ENCODE measurements at regions not wholly inside any gene's neighbourhood (a gene's known extent, or its start where the extent isn't known, plus 50 kb on each side); places are given as distances from the start of the nearest gene placed in this dataset.

- Mint-ChIP-seq H3K9me3 (peaks cover 18% of the 10 kb centered on the region), H3K27ac (no peak overlapping the region), H3K36me3 (ENCODE audit: low read depth) (peaks cover 3% of the 10 kb centered on the region), H3K4me1 (no peaks in the 10 kb centered on the region), H3K4me3 (no peak overlapping the region), H3K27me3 (no peaks in the 10 kb centered on the region)
- ChIA-PET CTCF (no interaction called here), POLR2A (no interaction called here)
- no peak for DNase-seq
Measured at GRCh38 chr22:48838376-48838775, 989.3 kb downstream of the BRD1 start.

- no peak overlapping the region for H3K27ac Mint-ChIP-seq
- peaks cover 3% of the 10 kb centered on the region for H3K36me3 Mint-ChIP-seq (ENCODE audit: low read depth)
- POLR2A ChIA-PET: no interaction called here
- H3K9me3 Mint-ChIP-seq: peaks cover 22% of the 10 kb centered on the region
- no peak for DNase-seq
- CTCF ChIA-PET: no interaction called here
- H3K4me3 Mint-ChIP-seq: no peak overlapping the region
- no peaks in the 10 kb centered on the region for H3K27me3 Mint-ChIP-seq
- H3K4me1 Mint-ChIP-seq: no peaks in the 10 kb centered on the region
Measured at GRCh38 chr22:48837341-48837935, 990.2 kb downstream of the BRD1 start.

- ChIA-PET CTCF (no interaction called here), POLR2A (no interaction called here)
- no peaks in the 10 kb centered on the region for H3K4me1 Mint-ChIP-seq
- H3K4me3 Mint-ChIP-seq: no peak overlapping the region
- peaks cover 22% of the 10 kb centered on the region for H3K9me3 Mint-ChIP-seq
- no peak for DNase-seq
- no peaks in the 10 kb centered on the region for H3K27me3 Mint-ChIP-seq
- H3K36me3 Mint-ChIP-seq (ENCODE audit: low read depth): peaks cover 3% of the 10 kb centered on the region
- H3K27ac Mint-ChIP-seq: no peak overlapping the region
Measured at GRCh38 chr22:48836673-48837340, 990.9 kb downstream of the BRD1 start.

- peaks cover 3% of the 10 kb centered on the region for H3K36me3 Mint-ChIP-seq (ENCODE audit: low read depth)
- ChIA-PET CTCF (no interaction called here), POLR2A (no interaction called here)
- H3K4me3 Mint-ChIP-seq: no peak overlapping the region
- no peaks in the 10 kb centered on the region for H3K27me3 Mint-ChIP-seq
- H3K27ac Mint-ChIP-seq: no peak overlapping the region
- DNase-seq: no peak
- peaks cover 26% of the 10 kb centered on the region for H3K9me3 Mint-ChIP-seq
- H3K4me1 Mint-ChIP-seq: no peaks in the 10 kb centered on the region
Measured at GRCh38 chr22:48835857-48836672, 991.6 kb downstream of the BRD1 start.

- Mint-ChIP-seq H3K27ac (no peak overlapping the region), H3K4me1 (no peaks in the 10 kb centered on the region), H3K36me3 (ENCODE audit: low read depth) (peaks cover 3% of the 10 kb centered on the region), H3K4me3 (no peak overlapping the region), H3K9me3 (peaks cover 29% of the 10 kb centered on the region), H3K27me3 (no peaks in the 10 kb centered on the region)
- DNase-seq: no peak
- ChIA-PET POLR2A (no interaction called here), CTCF (no interaction called here)
Measured at GRCh38 chr22:48835364-48835763, 992.3 kb downstream of the BRD1 start.

GRCh38 chr22:48834404-48834803 is 993.3 kb downstream of the BRD1 start:
- no peak for DNase-seq
- H3K27ac Mint-ChIP-seq: no peak overlapping the region
- H3K4me3 Mint-ChIP-seq: no peak overlapping the region
- POLR2A ChIA-PET: no interaction called here
- no peaks in the 10 kb centered on the region for H3K27me3 Mint-ChIP-seq
- no peaks in the 10 kb centered on the region for H3K4me1 Mint-ChIP-seq
- peaks cover 29% of the 10 kb centered on the region for H3K9me3 Mint-ChIP-seq
- H3K36me3 Mint-ChIP-seq (ENCODE audit: low read depth): peaks cover 3% of the 10 kb centered on the region
- CTCF ChIA-PET: no interaction called here

GRCh38 chr22:48832592-48832991 is 995.1 kb downstream of the BRD1 start:
- POLR2A ChIA-PET: no interaction called here
- Mint-ChIP-seq H3K4me1 (no peaks in the 10 kb centered on the region), H3K27ac (no peak overlapping the region), H3K27me3 (no peaks in the 10 kb centered on the region), H3K9me3 (peaks cover 22% of the 10 kb centered on the region), H3K36me3 (ENCODE audit: low read depth) (peaks cover 3% of the 10 kb centered on the region), H3K4me3 (no peak overlapping the region)
- CTCF ChIA-PET: no interaction called here
- no peak for DNase-seq

GRCh38 chr22:48829908-48830307 is 997.8 kb downstream of the BRD1 start:
- Mint-ChIP-seq H3K27ac (no peak overlapping the region), H3K9me3 (peaks cover 14% of the 10 kb centered on the region), H3K36me3 (ENCODE audit: low read depth) (no peaks in the 10 kb centered on the region), H3K4me1 (no peaks in the 10 kb centered on the region), H3K4me3 (no peak overlapping the region), H3K27me3 (no peaks in the 10 kb centered on the region)
- CTCF ChIA-PET: no interaction called here
- POLR2A ChIA-PET: no interaction called here
- DNase-seq: no peak

- Mint-ChIP-seq H3K9me3 (peaks cover 12% of the 10 kb centered on the region), H3K27ac (no peak overlapping the region), H3K4me3 (no peak overlapping the region), H3K4me1 (no peaks in the 10 kb centered on the region), H3K27me3 (no peaks in the 10 kb centered on the region), H3K36me3 (ENCODE audit: low read depth) (no peaks in the 10 kb centered on the region)
- POLR2A ChIA-PET: no interaction called here
- DNase-seq: no peak
- CTCF ChIA-PET: no interaction called here
Measured at GRCh38 chr22:48828688-48829087, 999.0 kb downstream of the BRD1 start.

GRCh38 chr22:48827904-48828555 is 999.6 kb downstream of the BRD1 start:
- ChIA-PET POLR2A (no interaction called here), CTCF (no interaction called here)
- Mint-ChIP-seq H3K27me3 (no peaks in the 10 kb centered on the region), H3K27ac (no peak overlapping the region), H3K4me3 (no peak overlapping the region), H3K9me3 (peaks cover 7% of the 10 kb centered on the region), H3K4me1 (no peaks in the 10 kb centered on the region), H3K36me3 (ENCODE audit: low read depth) (no peaks in the 10 kb centered on the region)
- DNase-seq: no peak

GRCh38 chr22:48827268-48827846 is 1000.3 kb downstream of the BRD1 start:
- no peak for DNase-seq
- H3K4me1 Mint-ChIP-seq: no peaks in the 10 kb centered on the region
- H3K9me3 Mint-ChIP-seq: peaks cover 7% of the 10 kb centered on the region
- no peak overlapping the region for H3K27ac Mint-ChIP-seq
- no peaks in the 10 kb centered on the region for H3K27me3 Mint-ChIP-seq
- POLR2A ChIA-PET: no interaction called here
- no peak overlapping the region for H3K4me3 Mint-ChIP-seq
- CTCF ChIA-PET: no interaction called here
- no peaks in the 10 kb centered on the region for H3K36me3 Mint-ChIP-seq (ENCODE audit: low read depth)

- H3K4me1 Mint-ChIP-seq: no peaks in the 10 kb centered on the region
- peaks cover 7% of the 10 kb centered on the region for H3K9me3 Mint-ChIP-seq
- no peak for DNase-seq
- no peak overlapping the region for H3K4me3 Mint-ChIP-seq
- no peak overlapping the region for H3K27ac Mint-ChIP-seq
- no peaks in the 10 kb centered on the region for H3K27me3 Mint-ChIP-seq
- no peaks in the 10 kb centered on the region for H3K36me3 Mint-ChIP-seq (ENCODE audit: low read depth)
- ChIA-PET POLR2A (no interaction called here), CTCF (no interaction called here)
Measured at GRCh38 chr22:48826546-48826945, 1001.1 kb downstream of the BRD1 start.

GRCh38 chr22:48825802-48826520 is 1001.7 kb downstream of the BRD1 start:
- ChIA-PET CTCF (no interaction called here), POLR2A (no interaction called here)
- Mint-ChIP-seq H3K4me1 (no peaks in the 10 kb centered on the region), H3K36me3 (ENCODE audit: low read depth) (no peaks in the 10 kb centered on the region), H3K27me3 (no peaks in the 10 kb centered on the region), H3K9me3 (peaks cover 2% of the 10 kb centered on the region), H3K27ac (no peak overlapping the region), H3K4me3 (no peak overlapping the region)
- no peak for DNase-seq

Measured in activated CD4-positive, alpha-beta T cell treated with anti-CD3 and anti-CD28 coated beads, Interleukin-2, amount 10 ng/mL, durations not matched to agents 7 days and 5 days (primary cell).